ENCODE measurements at regions not wholly inside any gene's neighbourhood (a gene's known extent, or its start where the extent isn't known, plus 50 kb on each side); places are given as distances from the start of the nearest gene placed in this dataset.

- TF ChIP-seq POLR2A (IDR thresholded peaks at IDR 0.05), result no peak
- TF ChIP-seq, protein P1, sequence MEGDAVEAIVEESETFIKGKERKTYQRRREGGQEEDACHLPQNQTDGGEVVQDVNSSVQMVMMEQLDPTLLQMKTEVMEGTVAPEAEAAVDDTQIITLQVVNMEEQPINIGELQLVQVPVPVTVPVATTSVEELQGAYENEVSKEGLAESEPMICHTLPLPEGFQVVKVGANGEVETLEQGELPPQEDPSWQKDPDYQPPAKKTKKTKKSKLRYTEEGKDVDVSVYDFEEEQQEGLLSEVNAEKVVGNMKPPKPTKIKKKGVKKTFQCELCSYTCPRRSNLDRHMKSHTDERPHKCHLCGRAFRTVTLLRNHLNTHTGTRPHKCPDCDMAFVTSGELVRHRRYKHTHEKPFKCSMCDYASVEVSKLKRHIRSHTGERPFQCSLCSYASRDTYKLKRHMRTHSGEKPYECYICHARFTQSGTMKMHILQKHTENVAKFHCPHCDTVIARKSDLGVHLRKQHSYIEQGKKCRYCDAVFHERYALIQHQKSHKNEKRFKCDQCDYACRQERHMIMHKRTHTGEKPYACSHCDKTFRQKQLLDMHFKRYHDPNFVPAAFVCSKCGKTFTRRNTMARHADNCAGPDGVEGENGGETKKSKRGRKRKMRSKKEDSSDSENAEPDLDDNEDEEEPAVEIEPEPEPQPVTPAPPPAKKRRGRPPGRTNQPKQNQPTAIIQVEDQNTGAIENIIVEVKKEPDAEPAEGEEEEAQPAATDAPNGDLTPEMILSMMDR (IDR thresholded peaks at IDR 0.05), result no peak
Measured at GRCh38 chr13:84749126-84749525, 866.9 kb upstream of the SLITRK1 start.
